HCT116 (cell line): ENCODE measurements at regions not wholly inside any gene's neighbourhood (a gene's known extent, or its start where the extent isn't known, plus 50 kb on each side); places are given as distances from the start of the nearest gene placed in this dataset.

Experiments used
- ATAC-seq: fragments of 200-7000 bp; cut with Tn5 transposase; 2 replicates; pipeline ENCODE4 v1.9.1; 2020; ENCODE audit warnings: mild to moderate bottlenecking, moderate library complexity
- BruUV-seq: library from RNA; stranded (reverse); fragments of 400-500 nt; replicated peaks from 2 replicates; lab custom pipeline; 2021; lab: Mats Ljungman, UMichigan
- CTCF ChIA-PET: fragments of 300-600 bp; sonication (Branson Sonifier 250); formaldehyde crosslinking; loops from one replicate; lab custom pipeline; 2021; ENCODE audit warnings: antibody characterized with exemption; lab: Charles Lee
- POLR2A ChIA-PET: fragments of 300-600, 350-600 bp; sonication (Branson Sonifier 250); formaldehyde crosslinking; loops from one replicate; lab custom pipeline; 2021; ENCODE audit warnings: antibody characterized with exemption; lab: Charles Lee
- RAD21 ChIA-PET, 2 experiments: fragments of 300-600 bp; sonication (Branson Sonifier 250); formaldehyde crosslinking; loops; one replicate each; lab custom pipeline; 2023; ENCODE audit warnings: low total read pairs in 2 of 2; ENCODE audit not compliant: uncharacterized antibody in 2 of 2, unreplicated experiment in 2 of 2, low non-redundant PET in 1 of 2; lab: Charles Lee
- DNase-seq: peaks from one replicate; pipeline ENCODE4 v3.0.0-alpha.2; 2010; ENCODE audit warnings: low read depth, low spot score
- H2AFZ ChIP-seq: fragments of 200-600 bp; shearing (Covaris generic), sonication (generic); 2 replicates; pipeline ENCODE4 v1.6.1; 2017; ENCODE audit warnings: low read depth, mixed run types, mixed read lengths, antibody characterized with exemption, low read length; ENCODE audit not compliant: poor library complexity, severe bottlenecking
- H3K27ac ChIP-seq: 2 replicates; pipeline ENCODE4 v1.5.1; 2012; ENCODE audit warnings: low read depth, low read length
- H3K27me3 ChIP-seq: fragments of 200-600 bp; sonication (generic); 2 replicates; pipeline ENCODE4 v1.6.1; 2016; ENCODE audit warnings: mixed run types, low read length, mixed read lengths; ENCODE audit not compliant: insufficient read depth
- H3K36me3 ChIP-seq, 2 experiments: fragments of 200-500 bp in 1 of 2; fragments of 200-600 bp in 1 of 2; sonication (Bioruptor generic) in 1 of 2; sonication (generic) in 1 of 2; 2 replicates each; pipeline versions ENCODE4 v1.5.1 to v1.6.1; 2014 to 2016; ENCODE audit warnings: low read length in 2 of 2, inconsistent platforms in 1 of 2, mixed read lengths in 1 of 2, mixed run types in 1 of 2; ENCODE audit not compliant: insufficient read depth in 2 of 2, control insufficient read depth in 1 of 2
- H3K4me1 ChIP-seq, 2 experiments: fragments of 200-600 bp in 1 of 2; sonication (generic) in 1 of 2; 2 replicates each; pipeline versions ENCODE4 v1.5.1 to v1.6.1; 2012 to 2017; ENCODE audit warnings: low read length in 2 of 2, inconsistent platforms in 1 of 2, mild to moderate bottlenecking in 1 of 2, mixed read lengths in 1 of 2, mixed run types in 1 of 2, moderate library complexity in 1 of 2; ENCODE audit not compliant: insufficient read depth in 2 of 2, control insufficient read depth in 1 of 2
- H3K4me2 ChIP-seq: fragments of 200-600 bp; sonication (generic); 2 replicates; pipeline ENCODE4 v1.6.1; 2017; ENCODE audit warnings: mixed run types, low read length, mixed read lengths
- H3K4me3 ChIP-seq, 2 experiments: fragments of 200-600 bp in 1 of 2; sonication (generic) in 1 of 2; replicated peaks in 1 of 2; 2 replicates each; pipeline ENCODE4 v1.5.1; 2011 to 2016; ENCODE audit warnings: low read length in 2 of 2, control low read depth in 1 of 2, low read depth in 1 of 2, mild to moderate bottlenecking in 1 of 2, mixed read lengths in 1 of 2, mixed run types in 1 of 2
- H3K79me2 ChIP-seq: fragments of 200-600 bp; sonication (generic); 2 replicates; pipeline ENCODE4 v1.6.1; 2017; ENCODE audit warnings: mild to moderate bottlenecking, mixed run types, low read length, moderate library complexity, mixed read lengths; ENCODE audit not compliant: insufficient read depth
- H3K9ac ChIP-seq: fragments of 200-600 bp; sonication (generic); 2 replicates; pipeline ENCODE4 v1.6.1; 2016; ENCODE audit warnings: low read length, mixed read lengths
- H3K9me2 ChIP-seq: fragments of 200-600 bp; sonication (generic), shearing (Covaris generic); 2 replicates; pipeline ENCODE4 v1.6.1; 2017; ENCODE audit warnings: mixed run types, mild to moderate bottlenecking, moderate library complexity; ENCODE audit not compliant: insufficient read depth
- H3K9me3 ChIP-seq, 2 experiments: fragments of 200-500 bp in 1 of 2; fragments of 200-600 bp in 1 of 2; sonication (Bioruptor generic) in 1 of 2; sonication (generic) in 1 of 2; 2 replicates each; pipeline ENCODE4 v1.6.1; 2014 to 2017; ENCODE audit warnings: low read length in 2 of 2, mixed read lengths in 2 of 2, inconsistent platforms in 1 of 2, low read depth in 1 of 2, mild to moderate bottlenecking in 1 of 2, mixed run types in 1 of 2, moderate library complexity in 1 of 2; ENCODE audit not compliant: control insufficient read depth in 1 of 2, insufficient read depth in 1 of 2
- H4K20me1 ChIP-seq: fragments of 200-600 bp; sonication (generic), shearing (Covaris generic); 2 replicates; pipeline ENCODE4 v1.6.1; 2017; ENCODE audit warnings: mixed run types, mild to moderate bottlenecking, moderate library complexity; ENCODE audit not compliant: insufficient read depth
- CBX3 ChIP-seq: IDR thresholded peaks from 2 replicates; pipeline ENCODE4 v1.6.1; 2012; ENCODE audit warnings: low read depth
- EGR1 ChIP-seq: IDR thresholded peaks from 2 replicates; pipeline ENCODE4 v1.6.1; 2012; ENCODE audit warnings: low read depth
- ELF1 ChIP-seq: IDR thresholded peaks from 2 replicates; pipeline ENCODE4 v1.6.1; 2012; ENCODE audit warnings: low read depth, borderline replicate concordance
- FOSL1 ChIP-seq: IDR thresholded peaks from 2 replicates; pipeline ENCODE4 v1.6.1; 2012; ENCODE audit warnings: low read depth
- JUND ChIP-seq: IDR thresholded peaks from 2 replicates; pipeline ENCODE4 v1.6.1; 2012
- POLR2A ChIP-seq: IDR thresholded peaks from 2 replicates; pipeline ENCODE4 v1.7.0; 2011; ENCODE audit warnings: borderline replicate concordance; ENCODE audit not compliant: insufficient read depth, insufficient read length; ENCODE audit errors: extremely low read depth
- POLR2AphosphoS5 ChIP-seq: IDR thresholded peaks from 2 replicates; pipeline ENCODE4 v1.6.1; 2011; ENCODE audit warnings: mild to moderate bottlenecking, low read depth, low read length, moderate library complexity
- SIN3A ChIP-seq: IDR thresholded peaks from 2 replicates; pipeline ENCODE4 v1.6.1; 2012; ENCODE audit warnings: low read depth
- SRF ChIP-seq: IDR thresholded peaks from 2 replicates; pipeline ENCODE4 v1.6.1; 2012; ENCODE audit warnings: low read depth
- TCF7L2 ChIP-seq: IDR thresholded peaks from 2 replicates; pipeline ENCODE4 v1.7.0; 2011; ENCODE audit warnings: borderline replicate concordance, inconsistent platforms; ENCODE audit not compliant: insufficient read depth, insufficient read length; ENCODE audit errors: extremely low read depth
- YY1 ChIP-seq: IDR thresholded peaks from 2 replicates; pipeline ENCODE4 v1.6.1; 2011; ENCODE audit warnings: low read length, low read depth, moderate library complexity, mild to moderate bottlenecking; ENCODE audit not compliant: insufficient replicate concordance; ENCODE audit errors: extremely low read depth
- intact Hi-C: fragments of 100-400 bp; cut with micrococcal nuclease; formaldehyde crosslinking; loops from 2 replicates; pipeline ENCODE4 v1.10.0; 2022
- TF ChIP-seq, protein P1 (sequence below), 3 experiments: fragments of 200-600 bp in 1 of 3; sonication (generic) in 1 of 3; IDR thresholded peaks in 2 of 3; conservative IDR thresholded peaks in 1 of 3; 2 replicates each; pipeline ENCODE4 v1.5.1; 2012 to 2017; ENCODE audit warnings: low read depth in 2 of 3, low read length in 2 of 3, antibody characterized with exemption in 1 of 3, borderline replicate concordance in 1 of 3, control low read depth in 1 of 3, mild to moderate bottlenecking in 1 of 3, mixed read lengths in 1 of 3, mixed run types in 1 of 3, moderate library complexity in 1 of 3; ENCODE audit not compliant: insufficient read depth in 1 of 3
- TF ChIP-seq, protein P2 (sequence below): IDR thresholded peaks from 2 replicates; pipeline ENCODE4 v1.6.1; 2012
- TF ChIP-seq, protein P3 (sequence below): IDR thresholded peaks from 2 replicates; pipeline ENCODE4 v1.6.1; 2011; ENCODE audit warnings: mild to moderate bottlenecking, low read length, moderate library complexity; ENCODE audit not compliant: insufficient replicate concordance; ENCODE audit errors: extremely low read depth

DNA sequence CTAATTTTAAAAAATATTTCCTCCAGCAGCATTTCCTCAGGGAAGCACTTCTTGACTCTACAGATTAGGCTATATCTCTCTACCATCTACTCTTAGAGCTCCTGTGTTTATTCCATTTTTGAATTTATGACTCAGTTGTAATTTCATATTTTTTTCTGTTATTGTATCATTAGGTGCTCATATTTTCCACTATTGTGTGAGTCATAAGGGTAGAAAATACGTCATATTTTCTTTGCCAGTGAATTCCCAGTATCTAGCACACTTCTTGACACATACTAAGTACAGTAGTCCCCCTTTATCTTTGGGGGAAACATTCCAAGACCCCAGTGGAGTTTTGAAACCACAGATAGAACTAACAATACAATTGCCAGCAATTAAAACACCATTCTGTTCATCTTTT, 431.2 kb downstream of the GASK1B start:
- CTCF ChIA-PET, result no interaction called here
- Histone ChIP-seq H2AFZ (no peak overlapping the region), H3K4me3 (no peak overlapping the region)

More for the DNA sequence above, 431.2 kb downstream of the GASK1B start:
- Histone ChIP-seq H3K27me3 (no peaks in the 10 kb centered on the region), H3K9ac (no peak overlapping the region), H3K36me3 (no peaks in the 10 kb centered on the region), H3K79me2 (no peaks in the 10 kb centered on the region), H3K9me3 (no peaks in the 10 kb centered on the region), H3K4me2 (no peak overlapping the region)
- RAD21 ChIA-PET, result no interaction called here
- DNase-seq (no peak), ATAC-seq (no peak)
- intact Hi-C loops, result no loop called here
- TF ChIP-seq TCF7L2, result no peak
- TF ChIP-seq ELF1, result no peak
- TF ChIP-seq, protein P1, sequence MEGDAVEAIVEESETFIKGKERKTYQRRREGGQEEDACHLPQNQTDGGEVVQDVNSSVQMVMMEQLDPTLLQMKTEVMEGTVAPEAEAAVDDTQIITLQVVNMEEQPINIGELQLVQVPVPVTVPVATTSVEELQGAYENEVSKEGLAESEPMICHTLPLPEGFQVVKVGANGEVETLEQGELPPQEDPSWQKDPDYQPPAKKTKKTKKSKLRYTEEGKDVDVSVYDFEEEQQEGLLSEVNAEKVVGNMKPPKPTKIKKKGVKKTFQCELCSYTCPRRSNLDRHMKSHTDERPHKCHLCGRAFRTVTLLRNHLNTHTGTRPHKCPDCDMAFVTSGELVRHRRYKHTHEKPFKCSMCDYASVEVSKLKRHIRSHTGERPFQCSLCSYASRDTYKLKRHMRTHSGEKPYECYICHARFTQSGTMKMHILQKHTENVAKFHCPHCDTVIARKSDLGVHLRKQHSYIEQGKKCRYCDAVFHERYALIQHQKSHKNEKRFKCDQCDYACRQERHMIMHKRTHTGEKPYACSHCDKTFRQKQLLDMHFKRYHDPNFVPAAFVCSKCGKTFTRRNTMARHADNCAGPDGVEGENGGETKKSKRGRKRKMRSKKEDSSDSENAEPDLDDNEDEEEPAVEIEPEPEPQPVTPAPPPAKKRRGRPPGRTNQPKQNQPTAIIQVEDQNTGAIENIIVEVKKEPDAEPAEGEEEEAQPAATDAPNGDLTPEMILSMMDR (IDR thresholded peaks at IDR 0.05 in 2 of 3, conservative IDR thresholded peaks at IDR 0.05 in 1 of 3; ENCODE audit: borderline replicate concordance in 1 of 3, insufficient read depth in 1 of 3, low read depth in 2 of 3, low read length in 2 of 3), result no peak
- no peak for TF ChIP-seq SRF
- TF ChIP-seq FOSL1, result peak; percentile 54; the same call in 1 of the 2 replicates
- no peak for TF ChIP-seq POLR2A
- TF ChIP-seq JUND, result peak; percentile 37; the same call in 1 of the 2 replicates
- no peak for TF ChIP-seq SIN3A
- TF ChIP-seq POLR2AphosphoS5, result no peak
- TF ChIP-seq, protein P2, sequence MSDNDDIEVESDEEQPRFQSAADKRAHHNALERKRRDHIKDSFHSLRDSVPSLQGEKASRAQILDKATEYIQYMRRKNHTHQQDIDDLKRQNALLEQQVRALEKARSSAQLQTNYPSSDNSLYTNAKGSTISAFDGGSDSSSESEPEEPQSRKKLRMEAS, result no peak
- no peak for TF ChIP-seq CBX3
- TF ChIP-seq, protein P3, sequence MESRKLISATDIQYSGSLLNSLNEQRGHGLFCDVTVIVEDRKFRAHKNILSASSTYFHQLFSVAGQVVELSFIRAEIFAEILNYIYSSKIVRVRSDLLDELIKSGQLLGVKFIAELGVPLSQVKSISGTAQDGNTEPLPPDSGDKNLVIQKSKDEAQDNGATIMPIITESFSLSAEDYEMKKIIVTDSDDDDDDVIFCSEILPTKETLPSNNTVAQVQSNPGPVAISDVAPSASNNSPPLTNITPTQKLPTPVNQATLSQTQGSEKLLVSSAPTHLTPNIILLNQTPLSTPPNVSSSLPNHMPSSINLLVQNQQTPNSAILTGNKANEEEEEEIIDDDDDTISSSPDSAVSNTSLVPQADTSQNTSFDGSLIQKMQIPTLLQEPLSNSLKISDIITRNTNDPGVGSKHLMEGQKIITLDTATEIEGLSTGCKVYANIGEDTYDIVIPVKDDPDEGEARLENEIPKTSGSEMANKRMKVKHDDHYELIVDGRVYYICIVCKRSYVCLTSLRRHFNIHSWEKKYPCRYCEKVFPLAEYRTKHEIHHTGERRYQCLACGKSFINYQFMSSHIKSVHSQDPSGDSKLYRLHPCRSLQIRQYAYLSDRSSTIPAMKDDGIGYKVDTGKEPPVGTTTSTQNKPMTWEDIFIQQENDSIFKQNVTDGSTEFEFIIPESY, result no peak
- TF ChIP-seq YY1, result no peak
- no peak for TF ChIP-seq EGR1
- TF ChIP-seq, all 23 proteins: peak for 2
- POLR2A ChIA-PET, result no interaction called here
- H3K9me2 ChIP-seq, result no peaks in the 10 kb centered on the region
- H3K27ac ChIP-seq, result no peak overlapping the region
- BruUV-seq, result no TSS peak
- H3K4me1 ChIP-seq, result no peaks in the 10 kb centered on the region
- H4K20me1 ChIP-seq, result no peaks in the 10 kb centered on the region
